Gastroesophageal sphincter (tissue), 4 donors: ENCODE measurements at regions not wholly inside any gene's neighbourhood (a gene's known extent, or its start where the extent isn't known, plus 50 kb on each side); places are given as distances from the start of the nearest gene placed in this dataset.

Experiments used
- ATAC-seq: fragments of 150-250 bp; one replicate; pipeline ENCODE4 v1.9.1; 2016; ENCODE audit warnings: mild to moderate bottlenecking, moderate library complexity
- H3K27ac ChIP-seq, 4 donors: fragments of 200-600 bp; sonication (generic) in 3 of 4; 1 replicate in 3 of 4; 2 replicates in 1 of 4; pipeline ENCODE4 v1.5.1; 2016 to 2019
- H3K27me3 ChIP-seq: fragments of 200-600 bp; sonication (generic); one replicate; pipeline ENCODE4 v1.5.1; 2019
- H3K36me3 ChIP-seq, 2 donors: fragments of 200-600 bp; sonication (generic); one replicate each; pipeline ENCODE4 v1.5.1; 2019; ENCODE audit warnings: control low read depth in 1 of 2
- H3K4me1 ChIP-seq, 3 donors: fragments of 200-600 bp; sonication (generic); 1 replicate in 2 of 3; 2 replicates in 1 of 3; pipeline ENCODE4 v1.5.1; 2016 to 2019; ENCODE audit warnings: control low read depth in 2 of 3
- H3K4me3 ChIP-seq, 2 donors: fragments of 200-600 bp; sonication (generic); one replicate each; pipeline ENCODE4 v1.5.1; 2019; ENCODE audit warnings: mild to moderate bottlenecking in 1 of 2, moderate library complexity in 1 of 2
- H3K9me3 ChIP-seq, 3 donors: fragments of 200-600 bp; sonication (generic); one replicate each; pipeline ENCODE4 v1.5.1; 2017 to 2019; ENCODE audit warnings: control low read depth in 2 of 3
- CTCF ChIP-seq, 4 experiments: fragments of 200-600 bp in 2 of 4; fragments of 450-650 bp in 2 of 4; sonication (generic) in 1 of 4; IDR thresholded peaks; one replicate each; pipeline ENCODE4 v1.5.1; 2017 to 2019; ENCODE audit warnings: antibody characterized with exemption in 4 of 4, mild to moderate bottlenecking in 2 of 4, moderate library complexity in 2 of 4
- EP300 ChIP-seq: sonication (generic); formaldehyde crosslinking; IDR thresholded peaks from one replicate; pipeline ENCODE4 v1.6.1; 2017; ENCODE audit warnings: antibody characterized with exemption, mild to moderate bottlenecking
- POLR2A ChIP-seq, 2 donors: fragments of 450-650 bp; IDR thresholded peaks; one replicate each; pipeline ENCODE4 v1.6.1; 2017; ENCODE audit warnings: antibody characterized with exemption in 2 of 2, mild to moderate bottlenecking in 2 of 2, moderate library complexity in 1 of 2
- POLR2AphosphoS5 ChIP-seq: sonication (generic); formaldehyde crosslinking; IDR thresholded peaks from one replicate; pipeline ENCODE4 v1.6.1; 2017; ENCODE audit warnings: antibody characterized with exemption
- WGBS, 2 donors: methylation state at CpG; one replicate each; pipeline ENCODE4 v1.1.5; 2018; ENCODE audit warnings: low coverage in 1 of 2; 5-methylcytosine and 5-hydroxymethylcytosine counted together

GRCh38 chr15:70265466-70265978 is 167.8 kb upstream of the TLE3 start:
- no peaks in the 10 kb centered on the region for H3K36me3 ChIP-seq
- no peak for TF ChIP-seq POLR2AphosphoS5
- peak in 3 of 4 experiments; percentile 13 to 35 (median 18) for TF ChIP-seq CTCF (IDR thresholded peaks at IDR 0.05)
- TF ChIP-seq EP300: no peak
- TF ChIP-seq POLR2A (IDR thresholded peaks at IDR 0.05): no peak
- WGBS, 2 donors: 87 to 89% methylated on average over 3 to 4 of the region's 9 CpGs
- no peak overlapping the region for H3K27ac ChIP-seq
- ATAC-seq: no peak
- H3K4me1 ChIP-seq: peaks cover 0 to 72% (median 29%) of the 10 kb centered on the region in 3 donors
- H3K9me3 ChIP-seq: no peaks in the 10 kb centered on the region
- no peak overlapping the region for H3K4me3 ChIP-seq
- H3K27me3 ChIP-seq: no peaks in the 10 kb centered on the region

GRCh38 chr15:70264738-70265465 is 167.2 kb upstream of the TLE3 start:
- no peak for ATAC-seq
- TF ChIP-seq POLR2AphosphoS5: no peak
- TF ChIP-seq POLR2A (IDR thresholded peaks at IDR 0.05): no peak
- TF ChIP-seq EP300: no peak
- TF ChIP-seq CTCF (IDR thresholded peaks at IDR 0.05): no peak
- WGBS, 2 donors: 59% methylated on average over 4 of the region's 8 CpGs; no CpG with 5 or more reads in 1 of the 2 donors
- no peak overlapping the region for H3K4me3 ChIP-seq
- H3K27me3 ChIP-seq: no peaks in the 10 kb centered on the region
- peak overlapping the region in 2 of 4 donors; percentile 30 to 43 for H3K27ac ChIP-seq
- no peaks in the 10 kb centered on the region for H3K36me3 ChIP-seq
- no peaks in the 10 kb centered on the region for H3K9me3 ChIP-seq
- peaks cover 0 to 66% (median 23%) of the 10 kb centered on the region in 3 donors for H3K4me1 ChIP-seq

- H3K4me1 ChIP-seq: peaks cover 0 to 63% (median 22%) of the 10 kb centered on the region in 3 donors
- 14 to 29% methylated on average over 6 to 10 of the region's 15 CpGs for WGBS, 2 donors
- no peak overlapping the region for H3K4me3 ChIP-seq
- no peaks in the 10 kb centered on the region for H3K27me3 ChIP-seq
- H3K9me3 ChIP-seq: no peaks in the 10 kb centered on the region
- TF ChIP-seq CTCF (IDR thresholded peaks at IDR 0.05) (no peak), POLR2AphosphoS5 (peak; percentile 78), EP300 (no peak)
- H3K36me3 ChIP-seq: no peaks in the 10 kb centered on the region
- ATAC-seq: peak; percentile 68
- H3K27ac ChIP-seq: peak overlapping the region in 3 of 4 donors; percentile 30 to 43 (median 40)
Measured at GRCh38 chr15:70264014-70264582, 166.4 kb upstream of the TLE3 start.

- Histone ChIP-seq H3K27me3 (no peaks in the 10 kb centered on the region), H3K27ac (no peak overlapping the region), H3K4me3 (no peak overlapping the region), H3K36me3 (no peaks in the 10 kb centered on the region), H3K9me3 (no peaks in the 10 kb centered on the region), H3K4me1 (peaks cover 0 to 67% (median 28%) of the 10 kb centered on the region in 3 donors)
- no peak for ATAC-seq
- no peak for TF ChIP-seq CTCF (IDR thresholded peaks at IDR 0.05)
- 100% methylated on average over 3 of the region's 6 CpGs; no CpG with 5 or more reads in 1 of the 2 donors for whole genome bisulfite sequencing, 2 donors
Measured at GRCh38 chr15:70262591-70263274, 165.0 kb upstream of the TLE3 start.
